WTC11 (cell line): ENCODE measurements at regions not wholly inside any gene's neighbourhood (a gene's known extent, or its start where the extent isn't known, plus 50 kb on each side); places are given as distances from the start of the nearest gene placed in this dataset.
"Not testable (repeated sequence)": the region's sequence is repeated elsewhere in the genome, so short reads cannot be mapped to it uniquely, and the experiment has no call there.

ENCODE experiments used
- ATAC-seq: fragments of 200-7000 bp; cut with Tn5 transposase; 2 replicates; pipeline ENCODE4 v1.10.0; 2021; ENCODE audit warnings: mild to moderate bottlenecking, moderate library complexity
- CTCF ChIA-PET: fragments of 300-600 bp; sonication (Branson Sonifier 250); formaldehyde crosslinking; loops from one replicate; lab custom pipeline; 2021; ENCODE audit warnings: antibody characterized with exemption; lab: Charles Lee
- POLR2A ChIA-PET: fragments of 350-600 bp; sonication (Branson Sonifier 250); formaldehyde crosslinking; loops from one replicate; lab custom pipeline; 2021; ENCODE audit warnings: antibody characterized with exemption; lab: Charles Lee
- DNase-seq: peaks from one replicate; pipeline ENCODE4 v3.0.0; 2021; ENCODE audit warnings: low spot score
- H3K27ac Mint-ChIP-seq: 2 replicates; pipeline ENCODE4 v1.8.0; 2021; ENCODE audit warnings: mixed read lengths
- H3K27me3 Mint-ChIP-seq: 2 replicates; pipeline ENCODE4 v1.8.0; 2021; ENCODE audit warnings: low read depth, mild to moderate bottlenecking, moderate library complexity, mixed read lengths
- H3K36me3 Mint-ChIP-seq: 2 replicates; pipeline ENCODE4 v1.8.0; 2021; ENCODE audit warnings: mixed read lengths
- H3K4me1 Mint-ChIP-seq: 2 replicates; pipeline ENCODE4 v1.8.0; 2022; ENCODE audit warnings: mixed read lengths
- H3K4me3 Mint-ChIP-seq: 2 replicates; pipeline ENCODE4 v1.8.0; 2021; ENCODE audit warnings: mild to moderate bottlenecking, moderate library complexity, mixed read lengths
- H3K9me3 Mint-ChIP-seq: 2 replicates; pipeline ENCODE4 v1.8.0; 2021; ENCODE audit warnings: mixed read lengths
- ELF4 ChIP-seq: sonication (generic); formaldehyde crosslinking; IDR thresholded peaks from 2 replicates; pipeline ENCODE4 v1.8.1; 2022; ENCODE audit warnings: low read depth, mild to moderate bottlenecking, moderate library complexity, missing genetic modification reagents
- MXD4 ChIP-seq: fragments of 250-450 bp; sonication (Bioruptor Pico); IDR thresholded peaks from 2 replicates; pipeline ENCODE4 v1.8.0; 2021; ENCODE audit warnings: mild to moderate bottlenecking, moderate library complexity, borderline replicate concordance
- NFATC4 ChIP-seq: fragments of 250-450 bp; sonication (Bioruptor Pico); IDR thresholded peaks from 2 replicates; pipeline ENCODE4 v1.9.0; 2021; ENCODE audit warnings: mild to moderate bottlenecking
- RORB ChIP-seq: fragments of 250-450 bp; sonication (Bioruptor Pico); IDR thresholded peaks from 2 replicates; pipeline ENCODE4 v1.9.0; 2021; ENCODE audit warnings: mild to moderate bottlenecking
- SOX15 ChIP-seq: fragments of 250-450 bp; sonication (Bioruptor Pico); IDR thresholded peaks from 2 replicates; pipeline ENCODE4 v1.9.0; 2021; ENCODE audit warnings: mild to moderate bottlenecking
- SP1 ChIP-seq: sonication (generic); formaldehyde crosslinking; conservative IDR thresholded peaks from 2 replicates; pipeline ENCODE4 v1.8.1; 2022; ENCODE audit warnings: missing genetic modification reagents
- TP53 ChIP-seq: sonication (generic); formaldehyde crosslinking; IDR thresholded peaks from 2 replicates; pipeline ENCODE4 v1.8.1; 2023; ENCODE audit warnings: mild to moderate bottlenecking, missing genetic modification reagents
- ZNF138 ChIP-seq: sonication (generic); formaldehyde crosslinking; conservative IDR thresholded peaks from 2 replicates; pipeline ENCODE4 v1.8.1; 2022; ENCODE audit warnings: mild to moderate bottlenecking, moderate library complexity, missing genetic modification reagents
- ZNF416 ChIP-seq: fragments of 250-450 bp; sonication (Bioruptor Pico); IDR thresholded peaks from 2 replicates; pipeline ENCODE4 v1.9.0; 2021; ENCODE audit warnings: mild to moderate bottlenecking, inconsistent platforms
- ZNF423 ChIP-seq: fragments of 250-450 bp; sonication (Bioruptor Pico); IDR thresholded peaks from 2 replicates; pipeline ENCODE4 v2.1.2; 2022; ENCODE audit warnings: mild to moderate bottlenecking, moderate library complexity
- TF ChIP-seq, protein P1 (sequence below): fragments of 250-450 bp; sonication (Bioruptor Pico); IDR thresholded peaks from 2 replicates; pipeline ENCODE4 v1.9.0; 2021; ENCODE audit warnings: mild to moderate bottlenecking
- TF ChIP-seq, protein P2 (sequence below): fragments of 250-450 bp; sonication (Bioruptor Pico); IDR thresholded peaks from 2 replicates; pipeline ENCODE4 v1.9.0; 2021; ENCODE audit warnings: mild to moderate bottlenecking, borderline replicate concordance
- TF ChIP-seq, protein P3 (sequence below): sonication (generic); formaldehyde crosslinking; IDR thresholded peaks from 2 replicates; pipeline ENCODE4 v1.8.1; 2022; ENCODE audit warnings: missing genetic modification reagents, borderline replicate concordance
- TF ChIP-seq, protein P4 (sequence below): sonication (generic); formaldehyde crosslinking; conservative IDR thresholded peaks from 2 replicates; pipeline ENCODE4 v1.8.1; 2022; ENCODE audit warnings: mild to moderate bottlenecking, missing genetic modification reagents
- TF ChIP-seq, protein P5 (sequence below): fragments of 250-450 bp; sonication (Bioruptor Pico); IDR thresholded peaks from 2 replicates; pipeline ENCODE4 v1.9.0; 2021; ENCODE audit warnings: moderate library complexity, mild to moderate bottlenecking, inconsistent platforms, borderline replicate concordance
- TF ChIP-seq, protein P6 (sequence below): sonication (generic); formaldehyde crosslinking; IDR thresholded peaks from 2 replicates; pipeline ENCODE4 v1.8.0; 2022; ENCODE audit warnings: mild to moderate bottlenecking, missing genetic modification reagents
- TF ChIP-seq, protein P7 (sequence below): fragments of 250-450 bp; sonication (Bioruptor Pico); IDR thresholded peaks from 2 replicates; pipeline ENCODE4 v1.9.0; 2021; ENCODE audit warnings: mild to moderate bottlenecking
- TF ChIP-seq, protein P8 (sequence below): sonication (generic); formaldehyde crosslinking; IDR thresholded peaks from 2 replicates; pipeline ENCODE4 v1.8.0; 2022; ENCODE audit warnings: mild to moderate bottlenecking, missing genetic modification reagents

DNA sequence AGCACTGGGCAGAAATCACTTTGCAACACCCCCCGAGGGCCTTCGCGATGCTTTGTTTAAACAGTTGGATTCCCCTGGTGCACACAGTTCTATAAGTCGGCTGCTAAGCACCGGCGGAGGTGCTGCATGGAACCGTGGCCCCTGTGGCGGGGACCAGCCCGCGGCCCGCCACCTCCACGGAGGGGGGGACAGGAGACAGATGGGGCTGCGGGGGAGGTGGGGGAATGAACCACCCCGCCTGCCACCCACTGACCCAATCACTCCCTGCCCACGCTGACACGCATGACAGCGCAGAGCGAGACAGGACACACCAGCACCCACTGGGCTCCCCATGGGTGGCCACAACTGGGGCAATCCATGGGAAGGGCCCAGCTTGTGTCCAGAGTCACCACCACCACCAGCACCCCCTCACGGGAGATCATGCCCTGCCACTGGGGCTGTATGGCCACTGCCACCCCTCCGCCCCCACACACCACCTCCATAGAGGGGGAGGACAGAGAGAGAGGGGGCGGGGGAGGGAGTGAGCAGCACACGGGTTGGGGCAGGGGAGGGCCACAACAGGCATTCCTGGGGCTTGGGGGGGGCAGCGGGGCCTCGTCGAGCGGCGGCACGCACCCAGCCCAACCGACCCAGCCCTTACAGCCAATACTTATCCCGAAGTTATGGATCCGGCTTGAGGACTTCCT, 118.3 kb upstream of the ANKRD30BL start:
- no peak for ATAC-seq
- Mint-ChIP-seq H3K36me3 (peaks cover 23% of the 10 kb centered on the region), H3K4me3 (no peak overlapping the region), H3K27me3 (no peaks in the 10 kb centered on the region; the same call in 1 of the 2 replicates), H3K9me3 (peaks cover 30% of the 10 kb centered on the region), H3K27ac (no peak overlapping the region), H3K4me1 (no peaks in the 10 kb centered on the region)
- POLR2A ChIA-PET = no interaction called here
- DNase-seq = no peak
- no peak for TF ChIP-seq TP53 (CRISPR knock-in tag)
- TF ChIP-seq, protein P1, sequence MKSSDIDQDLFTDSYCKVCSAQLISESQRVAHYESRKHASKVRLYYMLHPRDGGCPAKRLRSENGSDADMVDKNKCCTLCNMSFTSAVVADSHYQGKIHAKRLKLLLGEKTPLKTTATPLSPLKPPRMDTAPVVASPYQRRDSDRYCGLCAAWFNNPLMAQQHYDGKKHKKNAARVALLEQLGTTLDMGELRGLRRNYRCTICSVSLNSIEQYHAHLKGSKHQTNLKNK (CRISPR knock-in tag) = no peak
- TF ChIP-seq, protein P2, sequence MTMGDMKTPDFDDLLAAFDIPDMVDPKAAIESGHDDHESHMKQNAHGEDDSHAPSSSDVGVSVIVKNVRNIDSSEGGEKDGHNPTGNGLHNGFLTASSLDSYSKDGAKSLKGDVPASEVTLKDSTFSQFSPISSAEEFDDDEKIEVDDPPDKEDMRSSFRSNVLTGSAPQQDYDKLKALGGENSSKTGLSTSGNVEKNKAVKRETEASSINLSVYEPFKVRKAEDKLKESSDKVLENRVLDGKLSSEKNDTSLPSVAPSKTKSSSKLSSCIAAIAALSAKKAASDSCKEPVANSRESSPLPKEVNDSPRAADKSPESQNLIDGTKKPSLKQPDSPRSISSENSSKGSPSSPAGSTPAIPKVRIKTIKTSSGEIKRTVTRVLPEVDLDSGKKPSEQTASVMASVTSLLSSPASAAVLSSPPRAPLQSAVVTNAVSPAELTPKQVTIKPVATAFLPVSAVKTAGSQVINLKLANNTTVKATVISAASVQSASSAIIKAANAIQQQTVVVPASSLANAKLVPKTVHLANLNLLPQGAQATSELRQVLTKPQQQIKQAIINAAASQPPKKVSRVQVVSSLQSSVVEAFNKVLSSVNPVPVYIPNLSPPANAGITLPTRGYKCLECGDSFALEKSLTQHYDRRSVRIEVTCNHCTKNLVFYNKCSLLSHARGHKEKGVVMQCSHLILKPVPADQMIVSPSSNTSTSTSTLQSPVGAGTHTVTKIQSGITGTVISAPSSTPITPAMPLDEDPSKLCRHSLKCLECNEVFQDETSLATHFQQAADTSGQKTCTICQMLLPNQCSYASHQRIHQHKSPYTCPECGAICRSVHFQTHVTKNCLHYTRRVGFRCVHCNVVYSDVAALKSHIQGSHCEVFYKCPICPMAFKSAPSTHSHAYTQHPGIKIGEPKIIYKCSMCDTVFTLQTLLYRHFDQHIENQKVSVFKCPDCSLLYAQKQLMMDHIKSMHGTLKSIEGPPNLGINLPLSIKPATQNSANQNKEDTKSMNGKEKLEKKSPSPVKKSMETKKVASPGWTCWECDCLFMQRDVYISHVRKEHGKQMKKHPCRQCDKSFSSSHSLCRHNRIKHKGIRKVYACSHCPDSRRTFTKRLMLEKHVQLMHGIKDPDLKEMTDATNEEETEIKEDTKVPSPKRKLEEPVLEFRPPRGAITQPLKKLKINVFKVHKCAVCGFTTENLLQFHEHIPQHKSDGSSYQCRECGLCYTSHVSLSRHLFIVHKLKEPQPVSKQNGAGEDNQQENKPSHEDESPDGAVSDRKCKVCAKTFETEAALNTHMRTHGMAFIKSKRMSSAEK (CRISPR knock-in tag) = no peak
- TF ChIP-seq NFATC4 (CRISPR knock-in tag) = no peak
- no peak for TF ChIP-seq MXD4 (CRISPR knock-in tag)
- no peak for TF ChIP-seq RORB
- CTCF ChIA-PET = no interaction called here

DNA sequence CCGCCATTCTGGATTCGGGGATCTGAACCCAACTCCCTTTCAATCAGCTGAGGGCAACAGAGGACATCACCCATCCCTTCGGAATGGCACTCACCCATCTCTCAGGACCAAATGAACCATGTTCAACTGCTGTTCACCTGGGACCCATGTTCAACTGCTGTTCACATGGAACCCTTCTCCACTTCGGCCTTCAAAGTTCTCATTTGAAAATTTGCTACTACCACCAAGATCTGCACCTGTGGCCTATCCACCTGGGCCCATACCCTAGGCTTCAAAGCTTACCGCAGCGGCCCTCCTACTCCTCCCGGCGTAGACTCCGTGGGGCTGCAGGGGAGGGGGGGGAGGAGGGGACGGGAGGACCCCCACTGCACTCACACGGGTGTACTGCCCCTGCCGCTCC, 119.2 kb upstream of the ANKRD30BL start:
- POLR2A ChIA-PET = no interaction called here
- peaks cover 30% of the 10 kb centered on the region for H3K9me3 Mint-ChIP-seq
- H3K36me3 Mint-ChIP-seq = peaks cover 23% of the 10 kb centered on the region
- no peak for ATAC-seq
- H3K27ac Mint-ChIP-seq = no peak overlapping the region
- no peak for DNase-seq
- H3K27me3 Mint-ChIP-seq = no peaks in the 10 kb centered on the region; the same call in 1 of the 2 replicates
- H3K4me1 Mint-ChIP-seq = no peaks in the 10 kb centered on the region
- TF ChIP-seq, protein P3, sequence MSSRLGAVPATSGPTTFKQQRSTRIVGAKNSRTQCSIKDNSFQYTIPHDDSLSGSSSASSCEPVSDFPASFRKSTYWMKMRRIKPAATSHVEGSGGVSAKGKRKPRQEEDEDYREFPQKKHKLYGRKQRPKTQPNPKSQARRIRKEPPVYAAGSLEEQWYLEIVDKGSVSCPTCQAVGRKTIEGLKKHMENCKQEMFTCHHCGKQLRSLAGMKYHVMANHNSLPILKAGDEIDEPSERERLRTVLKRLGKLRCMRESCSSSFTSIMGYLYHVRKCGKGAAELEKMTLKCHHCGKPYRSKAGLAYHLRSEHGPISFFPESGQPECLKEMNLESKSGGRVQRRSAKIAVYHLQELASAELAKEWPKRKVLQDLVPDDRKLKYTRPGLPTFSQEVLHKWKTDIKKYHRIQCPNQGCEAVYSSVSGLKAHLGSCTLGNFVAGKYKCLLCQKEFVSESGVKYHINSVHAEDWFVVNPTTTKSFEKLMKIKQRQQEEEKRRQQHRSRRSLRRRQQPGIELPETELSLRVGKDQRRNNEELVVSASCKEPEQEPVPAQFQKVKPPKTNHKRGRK (CRISPR knock-in tag) = no peak
- TF ChIP-seq, protein P4, sequence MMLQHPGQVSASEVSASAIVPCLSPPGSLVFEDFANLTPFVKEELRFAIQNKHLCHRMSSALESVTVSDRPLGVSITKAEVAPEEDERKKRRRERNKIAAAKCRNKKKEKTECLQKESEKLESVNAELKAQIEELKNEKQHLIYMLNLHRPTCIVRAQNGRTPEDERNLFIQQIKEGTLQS = no peak
- TF ChIP-seq ZNF416 (CRISPR knock-in tag) (no peak), SOX15 (CRISPR knock-in tag) (no peak), ELF4 (no peak), SP1 (no peak), ZNF138 (CRISPR knock-in tag) (no peak), ZNF423 (no peak)
- TF ChIP-seq, protein P5, sequence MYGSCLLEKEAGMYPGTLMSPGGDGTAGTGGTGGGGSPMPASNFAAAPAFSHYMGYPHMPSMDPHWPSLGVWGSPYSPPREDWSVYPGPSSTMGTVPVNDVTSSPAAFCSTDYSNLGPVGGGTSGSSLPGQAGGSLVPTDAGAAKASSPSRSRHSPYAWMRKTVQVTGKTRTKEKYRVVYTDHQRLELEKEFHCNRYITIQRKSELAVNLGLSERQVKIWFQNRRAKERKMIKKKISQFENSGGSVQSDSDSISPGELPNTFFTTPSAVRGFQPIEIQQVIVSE = no peak
- TF ChIP-seq, protein P6, sequence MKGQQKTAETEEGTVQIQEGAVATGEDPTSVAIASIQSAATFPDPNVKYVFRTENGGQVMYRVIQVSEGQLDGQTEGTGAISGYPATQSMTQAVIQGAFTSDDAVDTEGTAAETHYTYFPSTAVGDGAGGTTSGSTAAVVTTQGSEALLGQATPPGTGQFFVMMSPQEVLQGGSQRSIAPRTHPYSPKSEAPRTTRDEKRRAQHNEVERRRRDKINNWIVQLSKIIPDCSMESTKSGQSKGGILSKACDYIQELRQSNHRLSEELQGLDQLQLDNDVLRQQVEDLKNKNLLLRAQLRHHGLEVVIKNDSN (CRISPR knock-in tag) = no peak
- TF ChIP-seq, protein P7, sequence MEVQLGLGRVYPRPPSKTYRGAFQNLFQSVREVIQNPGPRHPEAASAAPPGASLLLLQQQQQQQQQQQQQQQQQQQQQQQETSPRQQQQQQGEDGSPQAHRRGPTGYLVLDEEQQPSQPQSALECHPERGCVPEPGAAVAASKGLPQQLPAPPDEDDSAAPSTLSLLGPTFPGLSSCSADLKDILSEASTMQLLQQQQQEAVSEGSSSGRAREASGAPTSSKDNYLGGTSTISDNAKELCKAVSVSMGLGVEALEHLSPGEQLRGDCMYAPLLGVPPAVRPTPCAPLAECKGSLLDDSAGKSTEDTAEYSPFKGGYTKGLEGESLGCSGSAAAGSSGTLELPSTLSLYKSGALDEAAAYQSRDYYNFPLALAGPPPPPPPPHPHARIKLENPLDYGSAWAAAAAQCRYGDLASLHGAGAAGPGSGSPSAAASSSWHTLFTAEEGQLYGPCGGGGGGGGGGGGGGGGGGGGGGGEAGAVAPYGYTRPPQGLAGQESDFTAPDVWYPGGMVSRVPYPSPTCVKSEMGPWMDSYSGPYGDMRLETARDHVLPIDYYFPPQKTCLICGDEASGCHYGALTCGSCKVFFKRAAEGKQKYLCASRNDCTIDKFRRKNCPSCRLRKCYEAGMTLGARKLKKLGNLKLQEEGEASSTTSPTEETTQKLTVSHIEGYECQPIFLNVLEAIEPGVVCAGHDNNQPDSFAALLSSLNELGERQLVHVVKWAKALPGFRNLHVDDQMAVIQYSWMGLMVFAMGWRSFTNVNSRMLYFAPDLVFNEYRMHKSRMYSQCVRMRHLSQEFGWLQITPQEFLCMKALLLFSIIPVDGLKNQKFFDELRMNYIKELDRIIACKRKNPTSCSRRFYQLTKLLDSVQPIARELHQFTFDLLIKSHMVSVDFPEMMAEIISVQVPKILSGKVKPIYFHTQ (CRISPR knock-in tag) = no peak
- TF ChIP-seq, protein P8, sequence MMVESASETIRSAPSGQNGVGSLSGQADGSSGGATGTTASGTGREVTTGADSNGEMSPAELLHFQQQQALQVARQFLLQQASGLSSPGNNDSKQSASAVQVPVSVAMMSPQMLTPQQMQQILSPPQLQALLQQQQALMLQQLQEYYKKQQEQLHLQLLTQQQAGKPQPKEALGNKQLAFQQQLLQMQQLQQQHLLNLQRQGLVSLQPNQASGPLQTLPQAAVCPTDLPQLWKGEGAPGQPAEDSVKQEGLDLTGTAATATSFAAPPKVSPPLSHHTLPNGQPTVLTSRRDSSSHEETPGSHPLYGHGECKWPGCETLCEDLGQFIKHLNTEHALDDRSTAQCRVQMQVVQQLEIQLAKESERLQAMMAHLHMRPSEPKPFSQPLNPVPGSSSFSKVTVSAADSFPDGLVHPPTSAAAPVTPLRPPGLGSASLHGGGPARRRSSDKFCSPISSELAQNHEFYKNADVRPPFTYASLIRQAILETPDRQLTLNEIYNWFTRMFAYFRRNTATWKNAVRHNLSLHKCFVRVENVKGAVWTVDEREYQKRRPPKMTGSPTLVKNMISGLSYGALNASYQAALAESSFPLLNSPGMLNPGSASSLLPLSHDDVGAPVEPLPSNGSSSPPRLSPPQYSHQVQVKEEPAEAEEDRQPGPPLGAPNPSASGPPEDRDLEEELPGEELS (CRISPR knock-in tag) = no peak
- TF ChIP-seq, all 79 proteins: peak for 0
- CTCF ChIA-PET = no interaction called here
- H3K4me3 Mint-ChIP-seq = no peak overlapping the region

DNA sequence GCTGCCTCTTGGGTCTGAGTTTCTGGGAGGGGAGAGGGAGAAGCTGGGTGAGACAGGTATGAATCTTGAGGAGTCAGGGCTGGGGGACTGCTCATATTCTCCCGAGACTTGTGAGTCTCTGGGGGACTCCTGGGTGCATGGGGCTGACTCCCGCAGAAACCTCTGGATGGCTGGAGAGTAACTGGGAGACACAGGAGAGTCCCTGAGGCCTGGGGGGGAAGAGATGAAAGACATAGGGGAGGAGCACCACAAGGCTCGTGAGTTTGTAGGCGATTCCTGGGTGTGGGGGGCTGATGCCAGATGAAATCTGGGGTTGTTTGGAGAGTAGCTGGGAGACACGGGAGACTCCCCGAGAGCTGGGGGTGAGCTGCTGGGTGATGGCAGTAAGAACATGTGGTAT, 120.4 kb upstream of the ANKRD30BL start:
- Mint-ChIP-seq H3K36me3 (peaks cover 23% of the 10 kb centered on the region), H3K9me3 (peaks cover 30% of the 10 kb centered on the region)
- DNase-seq, H3K27me3 Mint-ChIP-seq, H3K4me3 Mint-ChIP-seq, H3K4me1 Mint-ChIP-seq, CTCF ChIA-PET, ATAC-seq, H3K27ac Mint-ChIP-seq, POLR2A ChIA-PET: not testable (repeated sequence)
